NCI-H1694 treated with DMSO at 0.1 percent for 48 hours (cell line): ENCODE measurements at regions not wholly inside any gene's neighbourhood (a gene's known extent, or its start where the extent isn't known, plus 50 kb on each side); places are given as distances from the start of the nearest gene placed in this dataset.
"Not testable (repeated sequence)": the region's sequence is repeated elsewhere in the genome, so short reads cannot be mapped to it uniquely, and the experiment has no call there.

Experiments used
- DNase-seq: peaks from one replicate; lab custom pipeline; 2025; lab: John Stamatoyannopoulos, UW

DNA sequence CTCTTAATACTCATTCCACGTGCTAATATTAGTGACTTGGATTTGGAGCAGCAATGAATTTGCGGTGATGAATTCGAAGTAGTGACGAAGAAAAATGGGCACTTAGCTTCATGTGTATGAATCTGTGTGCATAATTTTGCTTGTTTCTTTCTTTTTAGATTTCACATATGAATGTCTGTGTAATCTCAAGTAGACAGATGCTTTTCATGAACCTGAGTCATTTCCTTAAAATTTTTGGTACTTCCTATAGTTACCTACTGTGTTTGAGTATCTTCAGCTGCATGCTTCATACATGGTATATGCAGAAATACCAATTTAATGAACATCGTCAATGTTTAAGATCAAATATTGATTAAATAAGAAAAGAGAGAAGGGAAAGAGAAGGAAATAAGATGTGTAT, 540.2 kb downstream of the RAB38 start:
- no peak for DNase-seq

DNA sequence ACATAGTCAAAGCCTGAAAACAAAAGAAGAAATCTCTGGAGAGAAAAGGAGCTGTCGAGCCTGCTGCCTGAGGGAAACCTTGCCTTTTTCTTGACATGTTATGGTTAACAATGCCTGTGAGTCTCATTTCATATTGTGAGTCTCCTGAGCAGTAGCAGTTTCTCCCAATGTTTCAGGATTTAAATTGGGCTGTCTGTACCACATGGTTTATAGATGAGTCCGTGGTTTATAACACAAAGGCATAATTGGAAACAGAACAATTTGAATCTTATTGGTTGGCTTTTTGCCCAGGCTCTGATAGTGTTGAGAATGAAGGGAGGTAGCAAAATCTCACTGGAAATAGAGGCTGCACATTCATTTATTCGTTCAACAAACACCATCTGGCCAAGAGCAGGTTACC, 540.9 kb downstream of the RAB38 start:
- no peak for DNase-seq

DNA sequence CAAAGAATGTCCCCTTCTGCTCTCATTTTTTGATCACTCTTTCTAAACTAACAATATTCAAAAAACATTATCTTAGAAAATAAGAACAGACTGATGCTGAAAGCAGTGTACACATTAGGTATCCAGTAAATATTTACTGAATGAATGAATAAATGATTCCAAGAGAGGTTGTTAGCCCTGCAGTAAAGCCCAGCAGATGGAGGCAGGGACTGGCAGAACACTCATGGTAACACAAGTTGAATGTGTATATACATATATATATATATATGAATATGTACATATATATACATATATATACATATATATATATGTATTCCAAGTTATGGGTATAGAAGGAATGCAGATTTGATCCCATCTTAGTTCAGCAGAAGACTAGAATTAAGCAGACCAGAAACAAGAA, 546.3 kb downstream of the RAB38 start:
- DNase-seq = no peak

DNA sequence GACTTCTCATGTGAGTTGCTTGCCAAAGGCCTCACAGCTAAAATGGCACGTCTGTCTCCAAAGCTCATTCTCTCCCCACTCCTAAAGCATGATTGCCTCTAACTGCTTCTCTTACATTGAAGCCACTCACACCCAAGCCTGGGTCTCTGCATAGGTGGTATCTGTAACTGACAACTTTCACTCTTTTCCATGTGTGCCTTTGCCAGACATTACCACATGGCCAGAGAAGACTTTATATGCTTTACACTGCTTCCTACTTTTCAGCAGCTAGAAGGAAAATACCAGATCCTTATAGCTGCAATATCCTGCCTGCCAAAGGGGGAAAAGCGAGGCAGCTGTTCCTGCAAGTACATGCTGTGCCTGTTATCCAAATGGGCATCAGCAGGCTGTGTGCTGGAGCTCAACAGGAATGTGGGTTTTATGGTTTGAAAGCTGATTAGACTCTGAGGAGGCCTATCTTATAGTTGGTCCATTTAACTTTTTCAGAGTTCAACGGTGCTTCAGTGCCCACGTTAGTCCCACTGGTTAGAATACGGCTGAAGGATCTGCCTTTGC, 547.1 kb downstream of the RAB38 start:
- DNase-seq = no peak

DNA sequence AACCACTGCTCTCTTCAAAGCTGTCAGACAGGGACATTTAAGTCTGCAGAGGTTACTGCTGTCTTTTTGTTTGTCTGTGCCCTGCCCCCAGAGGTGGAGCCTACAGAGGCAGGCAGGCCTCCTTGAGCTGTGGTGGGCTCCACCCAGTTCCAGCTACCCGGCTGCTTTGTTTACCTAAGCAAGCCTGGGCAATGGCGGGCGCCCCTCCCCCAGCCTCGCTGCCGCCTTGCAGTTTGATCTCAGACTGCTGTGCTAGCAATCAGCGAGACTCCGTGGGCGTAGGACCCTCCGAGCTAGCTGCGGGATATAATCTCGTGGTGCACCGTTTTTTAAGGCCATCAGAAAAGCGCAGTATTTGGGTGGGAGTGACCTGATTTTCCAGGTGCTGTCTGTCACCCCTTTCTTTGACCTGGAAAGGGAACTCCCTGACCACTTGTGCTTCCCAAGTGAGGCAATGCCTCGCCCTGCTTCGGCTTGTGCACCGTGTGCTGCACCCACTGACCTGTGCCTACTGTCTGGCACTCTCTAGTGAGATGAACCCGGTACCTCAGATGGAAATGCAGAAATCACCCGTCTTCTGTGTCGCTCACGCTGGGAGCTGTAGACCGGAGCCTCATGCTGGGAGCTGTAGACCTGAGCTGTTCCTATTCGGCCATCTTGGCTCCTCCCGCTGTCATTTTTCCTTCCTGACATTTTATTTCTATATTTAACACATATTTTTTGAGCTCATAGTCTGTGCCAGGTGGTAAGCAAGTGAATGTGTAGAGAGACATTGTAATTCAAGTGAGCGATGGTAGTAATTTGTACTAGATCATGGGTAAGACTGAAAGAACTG, 551.5 kb downstream of the RAB38 start:
- DNase-seq = not testable (repeated sequence)

DNA sequence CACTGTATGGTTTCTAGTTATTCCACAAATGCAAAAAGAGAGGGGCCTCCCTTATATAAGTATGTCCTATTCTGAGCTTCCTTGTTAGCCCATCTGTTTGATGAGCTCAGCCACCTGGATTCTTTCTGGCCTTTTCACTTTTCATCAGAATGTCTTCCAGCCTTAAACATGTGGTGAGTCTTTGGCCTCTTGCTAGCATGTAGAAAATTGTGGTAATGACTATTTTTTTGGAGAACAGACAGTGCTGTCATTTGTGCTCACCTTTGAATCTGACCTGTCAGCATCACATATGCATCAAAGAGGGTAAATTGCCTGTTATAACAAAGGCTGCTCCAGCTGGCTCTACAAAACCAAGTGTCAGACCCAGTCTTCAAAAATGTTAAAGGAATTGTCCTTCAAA, 558.7 kb downstream of the RAB38 start:
- DNase-seq = no peak

DNA sequence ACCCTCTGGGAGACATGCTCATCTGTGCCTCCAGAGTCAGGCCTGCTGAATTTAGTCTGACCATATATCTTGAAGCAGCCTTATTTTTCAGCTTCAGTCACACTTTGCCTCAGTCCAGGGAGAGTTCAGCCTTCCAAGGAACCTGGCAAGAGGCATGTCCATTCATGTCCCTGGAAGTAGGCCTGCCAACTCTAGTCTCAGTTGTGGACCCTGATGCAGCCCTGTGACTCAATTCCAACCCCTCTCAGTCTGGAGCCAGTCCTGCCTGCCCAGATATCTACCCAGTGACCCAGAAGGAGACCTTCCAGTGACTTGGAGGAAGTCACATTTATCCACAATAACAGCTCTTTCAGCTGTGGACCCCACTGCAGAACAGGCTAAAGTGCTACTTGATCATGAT, 566.6 kb downstream of the TMEM135 start:
- DNase-seq = no peak

DNA sequence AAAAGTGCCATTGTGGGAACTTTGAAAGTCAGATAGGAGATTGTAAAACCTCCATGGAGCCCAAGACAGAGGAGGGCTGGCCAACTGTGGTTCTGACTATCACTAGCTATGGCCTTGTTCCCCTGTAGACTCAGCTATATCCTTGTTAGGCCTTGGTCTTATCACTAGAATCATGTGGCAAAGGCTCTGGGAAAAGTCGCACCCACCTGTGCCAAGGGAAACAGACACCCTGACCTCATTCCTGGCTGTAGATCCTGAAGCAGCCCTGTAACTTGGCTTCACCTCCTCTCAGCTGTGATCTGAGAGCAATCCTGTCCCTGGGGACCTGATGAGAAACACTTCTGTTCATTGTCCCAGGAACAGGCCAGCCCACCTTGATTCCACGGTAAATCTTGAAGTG, 566.2 kb downstream of the TMEM135 start:
- DNase-seq = no peak

DNA sequence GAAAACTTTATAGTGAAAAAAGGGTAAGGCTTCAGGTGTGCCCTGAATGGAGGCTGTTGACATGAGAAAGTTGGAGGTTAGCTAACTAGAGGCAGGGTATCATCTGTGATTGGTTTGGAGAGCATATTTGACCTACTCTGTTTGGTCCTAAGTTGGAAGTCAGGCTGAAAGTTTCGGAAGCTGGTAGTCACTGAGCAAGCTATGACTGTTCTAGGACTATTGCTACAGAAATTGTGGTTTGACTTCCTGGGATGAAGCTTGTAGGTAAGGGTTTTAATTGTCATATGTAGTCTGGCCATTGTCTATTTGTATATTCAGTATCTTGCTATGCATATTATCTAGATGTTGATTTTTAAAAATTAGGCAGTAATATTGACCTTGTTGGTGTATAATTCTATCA, 565.0 kb downstream of the TMEM135 start:
- DNase-seq = no peak

DNA sequence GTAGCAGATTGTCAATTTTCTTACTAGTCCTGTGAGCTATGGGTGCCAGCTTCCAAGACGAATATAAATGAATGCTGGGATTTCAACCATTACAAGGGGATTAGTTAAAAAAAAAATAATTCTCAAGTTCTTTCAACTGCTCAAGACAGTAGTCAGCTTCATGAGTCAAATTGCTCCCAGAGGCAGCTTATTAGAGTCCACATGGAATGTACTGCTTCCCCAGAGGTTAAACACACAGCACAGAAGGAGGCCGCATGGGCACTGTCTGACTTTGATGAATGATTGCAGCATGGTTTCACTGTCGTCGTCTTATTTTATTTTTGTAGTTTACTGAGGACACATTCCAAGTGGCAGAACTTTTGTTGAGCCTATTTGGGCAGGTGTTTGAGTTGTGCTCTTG, 563.2 kb downstream of the TMEM135 start:
- DNase-seq = no peak

DNA sequence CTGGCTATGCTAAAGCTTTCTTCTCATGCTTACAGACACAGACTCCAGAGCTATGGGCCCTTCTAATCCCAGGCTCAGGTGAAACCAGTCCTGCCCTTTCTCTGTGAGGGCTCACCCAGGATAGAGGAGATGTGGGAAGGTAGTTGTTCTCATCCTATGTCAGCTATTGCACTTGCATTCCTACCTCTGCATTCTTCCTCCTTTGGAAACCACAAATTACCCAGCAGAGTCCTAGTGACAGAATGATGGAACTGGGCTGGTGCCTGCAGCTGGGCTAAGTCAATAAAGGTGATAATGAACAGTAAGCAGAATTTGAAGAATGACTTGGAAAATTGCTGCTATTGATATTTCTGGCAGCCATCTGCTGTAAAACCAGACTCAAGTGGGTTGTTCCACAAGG, 560.0 kb downstream of the TMEM135 start:
- DNase-seq = no peak

DNA sequence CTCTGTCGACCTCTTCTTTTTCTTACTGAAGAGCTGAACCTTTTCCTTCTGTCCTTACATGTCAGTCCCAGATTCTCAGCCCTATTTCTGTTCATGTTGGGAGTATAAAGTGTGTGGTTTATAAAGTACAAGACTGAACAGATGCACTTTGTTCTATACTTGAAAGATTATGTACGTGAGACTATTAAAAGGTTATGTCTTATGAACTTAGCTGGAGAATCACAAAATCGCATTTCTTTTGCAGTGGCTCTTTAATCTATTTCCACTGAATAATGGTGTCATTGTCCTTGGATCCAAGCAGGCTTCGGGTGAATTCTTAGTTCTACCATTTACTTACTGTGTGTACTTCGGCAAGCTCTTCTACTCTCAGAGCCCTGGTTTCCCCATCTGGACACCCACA, 558.4 kb downstream of the TMEM135 start:
- no peak for DNase-seq

DNA sequence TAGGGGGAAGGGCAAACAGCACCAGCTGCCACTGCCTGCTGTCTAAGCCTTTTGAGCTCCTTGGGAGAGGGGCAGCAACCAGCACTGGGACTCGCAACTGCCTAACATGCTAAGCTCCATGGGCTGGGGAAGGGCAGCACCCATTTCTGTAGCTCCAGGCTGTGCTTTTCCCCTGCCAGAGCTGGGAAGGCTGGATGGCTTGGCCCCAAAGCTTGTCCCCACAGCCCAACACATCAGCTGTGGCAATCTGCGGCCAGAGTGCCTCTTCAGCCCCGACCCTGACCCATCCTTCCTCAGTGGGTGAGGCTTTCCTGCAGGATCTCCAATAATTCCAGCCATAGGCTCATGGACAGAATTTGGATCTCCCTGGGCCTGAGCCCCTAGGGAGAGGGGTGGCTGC, 551.3 kb downstream of the TMEM135 start:
- DNase-seq = no peak

DNA sequence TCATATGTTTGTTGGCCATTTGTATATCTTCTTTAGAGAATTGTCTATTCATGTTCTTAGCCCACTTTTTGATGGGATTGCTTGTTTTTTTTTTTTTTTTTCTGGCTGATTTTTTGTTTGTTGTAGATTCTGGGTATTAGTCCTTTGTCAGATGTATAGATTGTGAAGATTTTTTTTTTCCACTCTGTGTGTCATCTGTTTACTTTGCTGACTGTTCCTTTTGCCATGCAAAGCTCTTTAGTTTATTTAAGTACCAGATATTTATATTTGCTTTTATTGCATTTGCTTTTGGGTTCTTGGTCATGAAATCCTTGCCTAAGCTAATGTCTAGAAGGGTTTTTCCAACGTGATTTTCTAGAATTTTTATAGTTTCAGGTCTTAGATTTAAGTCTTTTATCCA, 547.9 kb downstream of the TMEM135 start:
- not testable (repeated sequence) for DNase-seq

DNA sequence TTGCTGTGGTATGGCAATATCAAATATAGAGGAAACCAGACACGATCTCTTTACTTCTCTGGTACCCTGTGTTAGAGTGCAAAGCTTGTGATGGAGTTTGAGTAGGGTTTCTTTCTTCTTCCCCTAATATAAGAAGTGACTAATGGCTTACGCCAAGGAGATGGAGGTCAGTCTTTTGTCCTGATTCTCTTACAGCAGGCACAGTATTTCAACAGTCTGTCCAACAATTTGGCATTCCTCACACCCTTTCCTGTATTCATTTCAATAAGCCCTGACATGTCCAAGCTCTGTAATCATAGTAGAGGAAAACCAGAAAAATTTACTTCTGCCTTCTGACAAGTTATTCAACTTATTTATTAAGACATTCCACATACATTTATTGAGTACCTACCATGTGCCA, 546.2 kb downstream of the TMEM135 start:
- no peak for DNase-seq

DNA sequence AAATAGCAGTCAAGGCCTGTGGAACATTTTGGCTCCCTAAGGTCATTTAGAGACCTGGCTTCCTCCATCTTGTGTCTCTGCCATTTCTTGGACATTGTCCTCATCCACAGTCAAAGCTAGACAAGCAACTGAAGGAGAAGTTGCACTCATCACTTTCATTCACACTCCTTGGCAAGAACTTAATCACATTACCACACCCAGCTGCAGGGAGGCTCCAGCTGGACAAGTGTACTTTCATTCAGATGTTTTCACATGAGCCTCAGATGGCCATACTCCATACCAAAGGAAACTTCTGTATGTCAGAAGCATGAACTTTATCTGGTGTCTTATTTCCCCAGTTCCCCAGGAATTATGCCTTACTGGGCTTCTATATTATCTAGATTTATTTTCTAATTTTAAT, 537.4 kb downstream of the TMEM135 start:
- no peak for DNase-seq

DNA sequence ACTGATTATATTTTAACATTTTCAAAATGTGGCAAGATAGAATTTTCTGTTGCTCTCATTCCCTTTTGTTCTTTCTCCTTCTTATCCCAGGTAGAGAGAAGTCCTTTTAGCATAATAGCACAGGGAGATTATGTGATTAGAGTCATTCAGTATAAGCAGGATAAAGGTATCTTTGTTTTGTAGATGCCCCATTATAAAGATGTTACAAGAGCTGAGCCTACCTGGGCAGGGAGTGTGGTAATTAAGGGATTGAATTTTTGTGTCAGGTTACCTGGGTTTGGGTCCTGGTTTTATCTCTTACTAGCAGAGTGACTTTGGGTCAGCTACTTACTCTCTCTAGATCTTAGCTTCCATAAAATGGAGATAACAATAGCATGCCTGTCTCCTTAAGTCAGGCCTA, 536.5 kb downstream of the TMEM135 start:
- DNase-seq = no peak

DNA sequence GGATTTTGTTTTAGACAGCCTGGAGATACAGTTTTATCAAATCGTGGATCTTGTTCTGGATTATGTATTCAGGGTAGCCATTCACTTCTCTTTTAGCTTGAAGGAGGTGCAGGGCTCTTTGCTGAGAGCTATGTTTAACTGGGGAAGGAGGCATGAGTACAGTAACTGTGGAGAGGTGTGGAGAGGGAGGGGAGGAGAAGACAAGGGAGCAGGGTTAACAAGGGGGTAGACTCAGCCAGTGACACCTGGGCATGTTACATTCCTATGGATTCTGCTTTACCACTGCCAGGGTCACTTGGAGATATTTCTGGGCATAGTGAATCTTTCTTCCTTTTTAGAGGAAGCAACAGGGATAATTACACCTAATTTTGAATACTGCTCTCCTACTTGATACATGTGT, 536.0 kb downstream of the TMEM135 start:
- DNase-seq = no peak

DNA sequence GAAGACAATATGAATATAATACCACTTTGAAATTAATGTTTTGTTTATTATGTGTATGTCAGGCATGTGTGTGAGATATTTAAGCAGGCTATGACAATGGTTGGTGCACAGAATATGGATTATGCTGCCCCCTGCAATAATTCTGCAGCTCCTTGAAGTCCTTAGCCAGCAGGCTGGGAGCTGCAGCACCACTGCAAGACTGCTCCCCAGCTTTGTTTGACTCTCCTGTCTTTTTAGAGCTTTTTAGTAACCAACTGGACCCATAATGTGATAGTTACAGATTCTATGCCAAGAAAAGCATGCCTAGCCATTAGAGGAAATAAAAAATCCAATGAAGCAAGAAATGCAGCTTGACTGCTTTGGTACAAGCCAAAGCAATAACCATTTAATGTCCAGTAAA, 535.1 kb downstream of the TMEM135 start:
- no peak for DNase-seq

DNA sequence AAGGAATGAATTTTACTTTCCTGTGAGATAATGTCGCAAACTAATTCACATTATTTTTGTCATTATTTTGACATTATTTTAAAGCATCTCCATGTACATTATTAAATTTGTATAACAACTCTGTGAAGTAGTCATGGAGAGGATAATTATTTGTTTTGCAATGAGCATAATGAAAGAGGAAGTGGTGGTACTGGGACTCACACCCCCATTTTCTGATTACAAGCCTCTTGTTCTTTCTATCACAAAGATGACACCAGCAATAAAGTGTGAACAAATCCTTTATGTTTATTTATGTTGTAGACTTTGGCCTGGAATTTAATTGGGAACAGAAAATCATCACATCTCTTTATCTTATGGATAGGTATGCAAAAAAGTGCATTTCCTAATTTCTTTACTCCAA, 522.6 kb downstream of the TMEM135 start:
- no peak for DNase-seq

DNA sequence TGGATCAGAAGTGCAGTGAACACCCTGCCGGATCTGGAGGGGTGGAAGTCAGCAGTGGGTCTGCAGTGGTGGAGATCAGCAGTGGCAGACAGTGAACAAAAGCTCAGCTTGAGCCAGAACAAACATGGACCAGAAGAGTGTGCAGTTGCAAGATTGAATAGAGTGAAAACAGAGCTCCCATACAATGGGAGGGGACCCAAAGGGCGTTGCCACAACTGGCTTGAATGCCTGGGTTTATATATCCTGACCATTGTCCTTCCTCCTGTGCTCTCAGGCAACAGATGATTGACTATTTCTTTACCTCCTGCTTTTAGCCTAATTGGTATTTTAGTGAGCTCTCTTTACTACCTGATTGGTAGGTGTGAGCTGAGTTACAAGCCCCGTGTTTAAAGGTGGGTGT, 522.1 kb downstream of the TMEM135 start:
- not testable (repeated sequence) for DNase-seq

DNA sequence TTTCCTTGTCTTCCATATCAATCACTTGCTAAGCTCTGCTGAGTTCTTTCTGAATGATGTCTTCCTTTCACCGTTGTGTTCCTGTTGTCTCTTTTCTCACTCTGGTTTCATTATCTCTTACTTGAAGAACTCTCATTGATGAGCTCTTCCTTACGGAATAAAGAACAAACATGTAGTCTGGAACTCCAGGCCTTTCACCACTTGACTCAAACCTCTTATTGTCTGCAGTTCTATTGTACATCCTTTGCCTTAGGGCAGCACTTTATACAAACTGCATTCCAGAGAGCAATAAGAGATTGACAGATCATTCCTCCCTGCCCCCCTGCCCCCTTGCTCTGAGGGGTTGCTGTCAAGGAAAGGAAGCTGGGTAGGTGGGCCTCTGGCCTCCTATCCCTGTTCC, 517.4 kb downstream of the TMEM135 start:
- no peak for DNase-seq

DNA sequence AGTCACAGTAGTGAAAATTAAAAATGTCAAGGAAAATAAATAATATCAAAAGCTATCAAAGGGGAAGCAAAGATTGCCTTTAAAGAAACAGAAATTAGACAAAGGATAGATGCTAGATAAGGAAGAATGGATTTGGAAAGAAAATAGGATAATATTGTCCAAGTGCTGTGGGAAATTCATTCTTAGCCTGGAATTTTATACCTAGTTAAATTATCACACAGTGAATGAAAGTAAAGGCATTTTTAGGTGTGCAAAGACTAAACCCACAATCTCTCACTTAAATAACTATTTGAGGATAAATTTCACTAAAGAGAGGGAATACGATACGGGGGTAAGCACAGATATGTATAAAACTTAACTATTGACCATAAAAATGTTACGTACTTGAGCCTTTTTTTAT, 511.1 kb downstream of the TMEM135 start:
- DNase-seq = no peak

DNA sequence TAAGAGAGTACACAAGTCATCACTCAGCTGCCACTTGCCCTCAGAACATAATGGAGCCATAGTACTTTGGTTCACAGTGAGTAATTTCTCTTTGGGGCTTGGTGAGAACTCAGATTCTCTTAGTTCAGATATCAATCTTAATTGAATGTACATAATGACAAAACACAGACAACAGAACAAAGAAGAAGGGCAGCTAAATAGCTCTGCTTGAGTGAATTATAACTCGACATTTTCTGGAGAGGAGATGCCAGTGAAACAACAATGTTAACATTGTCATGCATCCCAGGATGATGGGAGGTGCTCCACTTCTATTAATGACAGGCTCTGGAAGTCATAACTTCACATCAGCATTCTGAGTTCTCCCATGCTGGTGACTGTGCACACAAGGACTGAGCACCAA, 508.1 kb downstream of the TMEM135 start:
- no peak for DNase-seq
